ENCODE measurements at regions not wholly inside any gene's neighbourhood (a gene's known extent, or its start where the extent isn't known, plus 50 kb on each side); places are given as distances from the start of the nearest gene placed in this dataset.

DNA sequence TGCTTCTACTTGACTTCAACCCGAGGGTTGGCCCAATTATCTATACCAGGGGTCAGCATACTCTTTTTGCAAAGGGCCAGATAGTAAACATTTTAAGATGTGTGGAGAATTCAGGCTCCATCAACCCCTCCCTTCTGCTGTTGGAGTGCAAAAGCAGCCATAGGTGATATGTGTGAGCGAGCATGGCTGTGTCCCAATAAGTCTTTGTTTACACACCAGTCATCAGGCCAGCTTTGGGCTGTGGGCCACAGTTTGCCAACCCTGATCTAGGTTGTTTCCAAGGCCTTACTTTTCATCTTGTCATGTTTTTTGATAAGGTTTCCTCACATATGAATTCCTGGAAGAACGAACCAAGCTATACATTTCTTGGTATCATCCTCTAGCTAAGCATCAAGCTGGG is 136.9 kb upstream of the VIPR2 start:
- no peaks in the 10 kb centered on the region for H3K4me1 ChIP-seq
- ATAC-seq (no peak), DNase-seq (no peak)
- WGBS (ENCODE audit: insufficient coverage, low coverage, low lambda C conversion rate, missing lambda C conversion rate): 53% methylated on average over 2 of the region's 3 CpGs
- H3K4me3 ChIP-seq: no peak overlapping the region
- intact Hi-C loops (cut with DNase I): no loop called here
- TF ChIP-seq CTCF (IDR thresholded peaks at IDR 0.05) (no peak), POLR2A (IDR thresholded peaks at IDR 0.05) (no peak)
- no peak overlapping the region for H3K27ac ChIP-seq
- no peaks in the 10 kb centered on the region for H3K9me3 ChIP-seq
- H3K27me3 ChIP-seq: no peaks in the 10 kb centered on the region
- H3K36me3 ChIP-seq: no peaks in the 10 kb centered on the region

GRCh38 chr7:159280008-159280407 is 135.3 kb upstream of the VIPR2 start:
- TF ChIP-seq CTCF (IDR thresholded peaks at IDR 0.05) (no peak), POLR2A (IDR thresholded peaks at IDR 0.05) (no peak)
- Histone ChIP-seq H3K27ac (no peak overlapping the region), H3K36me3 (no peaks in the 10 kb centered on the region), H3K4me3 (no peak overlapping the region), H3K4me1 (no peaks in the 10 kb centered on the region), H3K9me3 (no peaks in the 10 kb centered on the region), H3K27me3 (no peaks in the 10 kb centered on the region)
- ATAC-seq (no peak), DNase-seq (no peak)
- 77% methylated on average over 3 of the region's 3 CpGs for WGBS (ENCODE audit: insufficient coverage, low coverage, low lambda C conversion rate, missing lambda C conversion rate)
- intact Hi-C loops (cut with DNase I): no loop called here

DNA sequence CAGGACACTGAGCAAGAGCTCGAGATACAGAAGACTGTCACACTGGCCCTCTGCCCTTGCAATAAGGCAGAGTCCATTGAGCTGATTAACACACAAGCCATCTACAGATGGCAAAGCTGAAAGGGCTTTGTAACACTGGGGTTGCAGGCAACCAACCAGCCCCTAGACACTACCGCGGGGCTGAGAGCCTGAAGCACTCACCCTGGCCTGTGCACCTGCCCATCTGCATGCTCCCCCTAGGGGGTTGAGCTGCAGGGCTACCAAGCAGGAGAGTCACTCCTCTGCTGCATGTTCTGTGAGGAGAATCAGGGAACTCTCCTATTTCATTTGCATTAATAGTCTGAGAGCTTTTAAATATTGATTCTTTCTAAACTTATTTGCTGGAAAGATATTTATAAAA is 128.1 kb upstream of the VIPR2 start:
- TF ChIP-seq CTCF (IDR thresholded peaks at IDR 0.05) (no peak), POLR2A (IDR thresholded peaks at IDR 0.05) (no peak)
- no peaks in the 10 kb centered on the region for H3K27me3 ChIP-seq
- H3K9me3 ChIP-seq: peaks cover 0 to 5% (median 0%) of the 10 kb centered on the region in 4 donors
- no peak for DNase-seq
- no peak overlapping the region for H3K4me3 ChIP-seq
- 72% methylated on average over 3 of the region's 3 CpGs for WGBS (ENCODE audit: insufficient coverage, low coverage, low lambda C conversion rate, missing lambda C conversion rate)
- H3K27ac ChIP-seq: no peak overlapping the region
- no peak for ATAC-seq
- no peaks in the 10 kb centered on the region for H3K36me3 ChIP-seq
- H3K4me1 ChIP-seq: no peaks in the 10 kb centered on the region
- intact Hi-C loops (cut with DNase I): no loop called here

- intact Hi-C loops (cut with DNase I): no loop called here
- no peak overlapping the region for H3K4me3 ChIP-seq
- no peaks in the 10 kb centered on the region for H3K27me3 ChIP-seq
- no peaks in the 10 kb centered on the region for H3K36me3 ChIP-seq
- no peaks in the 10 kb centered on the region for H3K4me1 ChIP-seq
- TF ChIP-seq POLR2A (IDR thresholded peaks at IDR 0.05) (no peak), CTCF (IDR thresholded peaks at IDR 0.05) (no peak)
- peaks cover 0 to 5% (median 0%) of the 10 kb centered on the region in 4 donors for H3K9me3 ChIP-seq
- no peak for DNase-seq
- ATAC-seq: no peak
- WGBS (ENCODE audit: insufficient coverage, low coverage, low lambda C conversion rate, missing lambda C conversion rate): 4% methylated on average over 1 of the region's 1 CpG
- no peak overlapping the region for H3K27ac ChIP-seq
These were observed 127.1 kb upstream of the VIPR2 start for GRCh38 chr7:159271781-159272180.

DNA sequence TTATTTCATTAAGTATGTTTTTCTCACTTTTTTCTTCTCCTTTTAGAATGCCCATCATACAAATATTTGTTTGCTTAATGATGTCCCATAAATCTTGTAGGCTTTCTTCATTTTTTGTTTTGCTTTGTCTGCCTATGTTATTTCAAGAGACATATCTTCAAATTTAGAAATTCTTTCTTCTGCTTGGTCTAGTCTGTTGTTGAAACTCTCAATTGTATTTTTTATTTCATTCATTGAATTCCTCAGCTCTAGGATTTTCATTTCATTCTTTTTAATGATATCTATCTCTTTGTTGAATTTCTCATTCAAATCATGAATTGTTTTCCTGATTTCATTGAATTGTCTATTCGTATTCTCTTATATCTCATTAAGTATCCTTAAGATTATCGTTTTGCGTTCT is 125.1 kb upstream of the VIPR2 start:
- H3K4me1 ChIP-seq: no peaks in the 10 kb centered on the region
- no peaks in the 10 kb centered on the region for H3K27me3 ChIP-seq
- WGBS (ENCODE audit: insufficient coverage, low coverage, low lambda C conversion rate, missing lambda C conversion rate): 65% methylated on average over 3 of the region's 3 CpGs
- intact Hi-C loops (cut with DNase I): no loop called here
- no peak for DNase-seq
- peaks cover 0 to 5% (median 0%) of the 10 kb centered on the region in 4 donors for H3K9me3 ChIP-seq
- H3K36me3 ChIP-seq: no peaks in the 10 kb centered on the region
- ATAC-seq: no peak
- TF ChIP-seq POLR2A (IDR thresholded peaks at IDR 0.05) (no peak), CTCF (IDR thresholded peaks at IDR 0.05) (no peak)
- no peak overlapping the region for H3K27ac ChIP-seq
- H3K4me3 ChIP-seq: no peak overlapping the region

Measured in right lobe of liver (tissue), 6 donors.